Breast epithelium (tissue), 4 donors: ENCODE measurements at regions not wholly inside any gene's neighbourhood (a gene's known extent, or its start where the extent isn't known, plus 50 kb on each side); places are given as distances from the start of the nearest gene placed in this dataset.
A peak's percentile ranks its signal among the peaks of the same experiment; 100 is the strongest.

ENCODE experiments used
- DNase-seq, 2 donors: peaks; one replicate each; pipeline ENCODE4 v3.0.0-alpha.2; 2019; ENCODE audit warnings: low spot score in 2 of 2
- H3K27ac ChIP-seq, 2 donors: fragments of 200-600 bp; sonication (generic) in 1 of 2; one replicate each; pipeline ENCODE4 v1.5.1; 2016 to 2019; ENCODE audit warnings: mild to moderate bottlenecking in 1 of 2
- H3K27me3 ChIP-seq, 2 donors: fragments of 200-600 bp; sonication (generic) in 1 of 2; one replicate each; pipeline versions ENCODE4 v1.5.1 to v1.6.0; 2017 to 2019; ENCODE audit warnings: control low read depth in 1 of 2, mild to moderate bottlenecking in 1 of 2
- H3K36me3 ChIP-seq: fragments of 200-600 bp; one replicate; pipeline ENCODE4 v1.5.1; 2019
- H3K4me1 ChIP-seq, 2 donors: fragments of 200-600 bp; sonication (generic); one replicate each; pipeline ENCODE4 v1.5.1; 2016 to 2019; ENCODE audit warnings: control low read depth in 1 of 2
- H3K4me3 ChIP-seq, 3 donors: fragments of 200-600 bp; sonication (generic); 1 replicate in 2 of 3; 2 replicates in 1 of 3; pipeline ENCODE4 v1.5.1; 2016 to 2019; ENCODE audit warnings: mild to moderate bottlenecking in 3 of 3, moderate library complexity in 2 of 3
- H3K9me3 ChIP-seq, 2 donors: fragments of 200-600 bp; sonication (generic) in 1 of 2; one replicate each; pipeline ENCODE4 v1.5.1; 2016 to 2019; ENCODE audit warnings: control low read depth in 1 of 2
- POLR2A ChIP-seq: fragments of 450-650 bp; IDR thresholded peaks from one replicate; pipeline ENCODE4 v1.6.1; 2016; ENCODE audit warnings: antibody characterized with exemption, mild to moderate bottlenecking, moderate library complexity
- POLR2AphosphoS5 ChIP-seq, 3 donors: sonication (generic); formaldehyde crosslinking; IDR thresholded peaks; one replicate each; pipeline ENCODE4 v1.6.1; 2017; ENCODE audit warnings: antibody characterized with exemption in 3 of 3
- intact Hi-C: fragments of 100-400 bp; cut with DNase I; formaldehyde crosslinking; loops from one replicate; pipeline ENCODE4 v1.15.1; 2023; ENCODE audit warnings: low total_unique reads
- TF ChIP-seq, protein P1 (sequence below), 3 donors: fragments of 450-650 bp; IDR thresholded peaks; one replicate each; pipeline ENCODE4 v1.5.1; 2016 to 2017; ENCODE audit warnings: antibody characterized with exemption in 3 of 3, mild to moderate bottlenecking in 3 of 3, moderate library complexity in 3 of 3

DNA sequence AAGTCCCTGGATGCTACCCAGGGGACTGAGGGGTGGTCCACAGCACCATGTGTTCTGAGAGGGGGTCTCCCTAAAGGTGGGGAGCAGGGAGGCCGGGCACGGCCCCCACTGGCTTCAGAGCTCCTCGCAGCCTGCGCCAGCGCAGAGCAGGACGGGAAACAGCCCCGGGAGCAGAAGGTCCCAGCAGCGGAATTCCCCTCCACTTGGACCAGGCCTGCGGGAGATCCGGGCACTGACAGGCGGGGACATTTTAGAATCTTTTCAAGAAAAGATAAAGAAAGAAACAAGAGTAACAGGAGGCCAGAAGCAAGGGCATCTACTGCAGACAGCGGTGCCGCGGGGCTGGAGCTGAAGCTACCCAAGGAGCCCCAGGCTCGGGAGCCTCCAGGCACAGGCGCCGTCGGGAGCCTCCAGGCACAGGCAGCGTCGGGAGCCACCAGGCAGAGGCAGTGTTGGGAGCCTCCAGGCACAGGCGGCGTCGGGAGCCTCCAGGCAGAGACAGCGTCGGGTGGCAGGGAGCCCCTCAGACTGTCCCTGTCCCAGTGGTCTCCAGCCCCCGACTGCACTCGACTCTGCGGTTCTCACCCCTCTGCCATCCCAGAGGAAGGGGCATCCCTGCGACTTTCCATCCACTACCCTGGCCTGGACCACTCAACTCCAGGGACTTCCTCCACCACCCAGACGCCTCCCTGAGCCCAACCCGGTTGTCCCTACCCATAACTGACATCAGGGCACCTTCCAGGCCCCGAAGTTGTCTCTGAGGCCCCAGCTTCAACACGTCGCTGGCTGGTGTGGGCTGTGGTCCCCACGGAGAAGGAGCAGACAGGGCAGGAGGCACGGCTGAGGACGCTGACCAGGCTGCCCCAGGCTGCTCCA is 211.1 kb downstream of the BRD1 start:
- no peaks in the 10 kb centered on the region for H3K4me1 ChIP-seq
- peaks cover 0 to 51% of the 10 kb centered on the region in 2 donors for H3K27me3 ChIP-seq
- no peak for DNase-seq
- no peak overlapping the region for H3K4me3 ChIP-seq
- intact Hi-C loops, result no loop called here
- H3K9me3 ChIP-seq, result peaks cover 10 to 22% of the 10 kb centered on the region in 2 donors
- TF ChIP-seq POLR2A (no peak), POLR2AphosphoS5 (IDR thresholded peaks at IDR 0.05) (no peak)
- TF ChIP-seq, protein P1, sequence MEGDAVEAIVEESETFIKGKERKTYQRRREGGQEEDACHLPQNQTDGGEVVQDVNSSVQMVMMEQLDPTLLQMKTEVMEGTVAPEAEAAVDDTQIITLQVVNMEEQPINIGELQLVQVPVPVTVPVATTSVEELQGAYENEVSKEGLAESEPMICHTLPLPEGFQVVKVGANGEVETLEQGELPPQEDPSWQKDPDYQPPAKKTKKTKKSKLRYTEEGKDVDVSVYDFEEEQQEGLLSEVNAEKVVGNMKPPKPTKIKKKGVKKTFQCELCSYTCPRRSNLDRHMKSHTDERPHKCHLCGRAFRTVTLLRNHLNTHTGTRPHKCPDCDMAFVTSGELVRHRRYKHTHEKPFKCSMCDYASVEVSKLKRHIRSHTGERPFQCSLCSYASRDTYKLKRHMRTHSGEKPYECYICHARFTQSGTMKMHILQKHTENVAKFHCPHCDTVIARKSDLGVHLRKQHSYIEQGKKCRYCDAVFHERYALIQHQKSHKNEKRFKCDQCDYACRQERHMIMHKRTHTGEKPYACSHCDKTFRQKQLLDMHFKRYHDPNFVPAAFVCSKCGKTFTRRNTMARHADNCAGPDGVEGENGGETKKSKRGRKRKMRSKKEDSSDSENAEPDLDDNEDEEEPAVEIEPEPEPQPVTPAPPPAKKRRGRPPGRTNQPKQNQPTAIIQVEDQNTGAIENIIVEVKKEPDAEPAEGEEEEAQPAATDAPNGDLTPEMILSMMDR (IDR thresholded peaks at IDR 0.05), result no peak
- H3K27ac ChIP-seq, result no peak overlapping the region
- no peaks in the 10 kb centered on the region for H3K36me3 ChIP-seq

DNA sequence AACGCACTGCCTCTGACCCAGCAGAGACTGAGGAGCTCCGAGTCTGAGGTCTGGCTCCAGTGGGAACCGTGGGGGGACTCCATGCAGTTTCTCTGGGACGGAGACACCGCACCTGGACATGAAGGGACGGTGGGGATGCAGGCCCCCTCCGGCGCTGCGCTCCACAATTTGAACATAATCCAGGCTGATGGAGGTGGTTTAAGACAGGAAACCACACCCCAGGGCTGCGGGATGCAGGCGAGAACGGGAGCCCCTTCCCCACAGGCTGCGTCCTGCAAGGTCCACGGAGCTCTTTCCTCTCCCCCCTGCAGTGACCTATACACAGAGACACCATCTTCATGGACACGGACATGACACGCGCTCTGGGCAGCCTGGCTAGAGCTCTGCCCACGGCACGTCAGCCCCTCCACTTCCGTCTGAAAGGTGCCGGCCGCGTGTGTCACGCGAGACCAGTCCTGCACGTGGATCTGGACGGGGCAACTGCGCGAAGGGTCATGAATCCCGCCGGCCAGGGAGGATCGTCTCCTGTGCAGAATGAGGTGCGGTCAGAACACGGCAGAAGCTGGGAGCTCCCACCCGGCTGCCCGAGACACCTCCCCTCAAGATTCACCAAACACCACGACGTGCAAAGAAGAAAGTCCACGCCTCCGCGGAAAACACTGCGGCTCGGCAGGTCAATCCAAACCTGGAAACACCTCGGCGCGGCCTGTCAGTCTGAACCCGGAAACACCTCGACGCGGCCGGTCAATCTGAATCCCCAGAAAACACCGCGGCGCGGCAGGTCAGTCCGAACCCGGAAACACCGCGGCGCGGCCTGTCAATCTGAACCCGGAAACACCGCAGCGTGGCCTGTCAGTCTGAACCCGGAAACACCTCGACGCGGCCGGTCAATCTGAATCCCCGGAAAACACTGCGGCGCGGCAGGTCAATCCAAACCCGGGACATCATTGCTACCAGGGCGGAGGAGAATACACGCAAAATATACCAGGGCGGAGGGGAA is 212.4 kb downstream of the BRD1 start:
- Histone ChIP-seq H3K36me3 (no peaks in the 10 kb centered on the region), H3K4me3 (no peak overlapping the region), H3K27me3 (peaks cover 0 to 41% of the 10 kb centered on the region in 2 donors), H3K9me3 (peaks cover 10 to 22% of the 10 kb centered on the region in 2 donors), H3K27ac (no peak overlapping the region), H3K4me1 (no peaks in the 10 kb centered on the region)
- intact Hi-C loops, result no loop called here
- peak in 1 of 2 donors; percentile 53 for DNase-seq
- TF ChIP-seq, protein P1 (IDR thresholded peaks at IDR 0.05), result no peak
- no peak for TF ChIP-seq POLR2AphosphoS5 (IDR thresholded peaks at IDR 0.05)
- no peak for TF ChIP-seq POLR2A

DNA sequence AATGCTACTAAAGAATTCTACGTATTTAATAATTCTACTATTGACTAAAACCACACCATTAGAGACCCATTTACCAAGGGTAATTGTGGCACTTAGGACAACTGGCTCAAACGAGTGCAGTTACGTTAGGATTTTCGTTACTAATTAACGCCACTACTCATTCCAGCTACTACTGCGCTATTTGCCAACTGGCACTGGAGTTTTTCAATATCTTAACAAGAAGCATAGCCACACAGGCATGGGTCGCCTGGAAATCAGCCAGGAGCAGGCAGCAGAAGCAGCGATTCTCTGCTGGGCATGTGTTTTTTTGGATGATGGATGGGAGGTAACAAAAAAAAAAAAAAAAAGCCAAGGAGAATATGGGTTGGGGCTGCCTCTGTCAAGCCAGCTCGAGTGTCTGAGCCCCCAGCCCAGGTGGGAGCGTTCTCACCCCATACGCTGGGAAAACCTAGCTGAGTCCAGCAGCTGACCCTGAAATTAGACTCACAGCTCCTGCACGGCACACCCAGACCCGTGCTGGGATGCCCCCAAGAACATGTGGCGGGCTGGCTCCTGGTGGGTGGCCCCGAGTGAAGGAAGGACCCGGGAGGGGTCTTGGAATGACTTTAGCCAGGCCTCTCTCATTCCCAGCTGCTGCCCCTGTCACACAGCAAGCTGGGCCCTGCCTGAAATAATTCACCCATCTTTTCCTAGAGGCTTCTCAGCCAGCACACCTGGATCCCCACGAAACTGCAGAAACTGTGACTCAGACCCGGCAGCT is 214.0 kb downstream of the BRD1 start:
- peaks cover 0 to 36% of the 10 kb centered on the region in 2 donors for H3K27me3 ChIP-seq
- no peaks in the 10 kb centered on the region for H3K36me3 ChIP-seq
- TF ChIP-seq, protein P1 (IDR thresholded peaks at IDR 0.05), result no peak
- TF ChIP-seq POLR2A (no peak), POLR2AphosphoS5 (IDR thresholded peaks at IDR 0.05) (no peak)
- no peak overlapping the region for H3K4me3 ChIP-seq
- H3K4me1 ChIP-seq, result no peaks in the 10 kb centered on the region
- peaks cover 10 to 22% of the 10 kb centered on the region in 2 donors for H3K9me3 ChIP-seq
- H3K27ac ChIP-seq, result no peak overlapping the region
- no peak for DNase-seq
- intact Hi-C loops, result no loop called here

DNA sequence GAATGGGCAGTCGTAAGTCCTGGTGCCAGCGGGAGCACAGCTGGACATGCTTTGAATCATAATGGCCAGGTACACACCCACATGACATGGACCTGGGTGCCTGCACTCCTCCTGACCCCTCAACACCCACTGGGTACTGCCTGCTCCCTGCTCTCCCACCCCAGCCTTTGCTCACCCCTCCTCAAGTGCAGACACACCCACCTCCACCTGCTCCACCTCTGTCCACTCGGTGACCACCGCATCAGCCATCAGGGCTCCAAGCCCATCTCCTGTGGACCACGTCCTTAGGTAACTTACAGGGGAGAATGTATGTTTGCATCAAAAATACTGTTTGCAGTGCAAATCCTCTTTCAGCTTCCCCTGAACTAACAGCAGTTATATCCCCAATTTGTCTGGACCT is 214.6 kb downstream of the BRD1 start:
- H3K4me3 ChIP-seq, result no peak overlapping the region
- H3K9me3 ChIP-seq, result peaks cover 10 to 22% of the 10 kb centered on the region in 2 donors
- TF ChIP-seq POLR2A (no peak), POLR2AphosphoS5 (IDR thresholded peaks at IDR 0.05) (no peak)
- TF ChIP-seq, protein P1 (IDR thresholded peaks at IDR 0.05), result no peak
- DNase-seq, result no peak
- intact Hi-C loops, result no loop called here
- H3K36me3 ChIP-seq, result no peaks in the 10 kb centered on the region
- H3K27ac ChIP-seq, result no peak overlapping the region
- H3K4me1 ChIP-seq, result no peaks in the 10 kb centered on the region
- H3K27me3 ChIP-seq, result peaks cover 0 to 31% of the 10 kb centered on the region in 2 donors
